GM12878 (cell line): ENCODE measurements at regions not wholly inside any gene's neighbourhood (a gene's known extent, or its start where the extent isn't known, plus 50 kb on each side); places are given as distances from the start of the nearest gene placed in this dataset.
"Not testable (repeated sequence)": the region's sequence is repeated elsewhere in the genome, so short reads cannot be mapped to it uniquely, and the experiment has no call there.

Experiments
- BHLHE40 ChIP-seq, 2 experiments: fragments of 450-650 bp in 1 of 2; IDR thresholded peaks; 2 replicates each; pipeline ENCODE4 v1.6.1; 2011 to 2017; ENCODE audit warnings: low read depth in 2 of 2, borderline replicate concordance in 1 of 2, improper control_type of control experiment in 1 of 2, low read length in 1 of 2, mild to moderate bottlenecking in 1 of 2
- CREB1 ChIP-seq: IDR thresholded peaks from 2 replicates; pipeline ENCODE4 v1.6.1; 2012; ENCODE audit warnings: low read depth, mild to moderate bottlenecking, inconsistent platforms
- MTA3 ChIP-seq: IDR thresholded peaks from 2 replicates; pipeline ENCODE4 v1.6.1; 2012; ENCODE audit warnings: low read length, inconsistent platforms, borderline replicate concordance
- NR2C1 ChIP-seq: fragments of 450-650 bp; IDR thresholded peaks from 2 replicates; pipeline ENCODE4 v1.6.1; 2017; ENCODE audit warnings: antibody characterized with exemption, mild to moderate bottlenecking, moderate library complexity
- POLR2A ChIP-seq: IDR thresholded peaks from 2 replicates; pipeline ENCODE4 v1.6.1; 2011; ENCODE audit warnings: low read depth, mild to moderate bottlenecking, low read length
- RAD51 ChIP-seq: fragments of 450-650 bp; IDR thresholded peaks from 2 replicates; pipeline ENCODE4 v1.6.1; 2016; ENCODE audit warnings: moderate library complexity, mild to moderate bottlenecking, inconsistent platforms
- SP1 ChIP-seq: IDR thresholded peaks from one replicate; pipeline ENCODE4 v1.6.1; 2011; ENCODE audit warnings: low read depth, low read length
- TAF1 ChIP-seq: IDR thresholded peaks from 2 replicates; pipeline ENCODE4 v1.6.1; 2011; ENCODE audit warnings: mild to moderate bottlenecking, low read depth, low read length, borderline replicate concordance

GRCh38 chr2:87650837-87651236 is 97.0 kb upstream of the PLGLB2 start:
- TF ChIP-seq SP1; CREB1; TAF1; RAD51; MTA3; NR2C1; POLR2A; BHLHE40 (IDR thresholded peaks at IDR 0.05; ENCODE audit: borderline replicate concordance in 1 of 2, low read depth in 2 of 2, low read length in 1 of 2): not testable (repeated sequence)
